ENCODE measurements at regions not wholly inside any gene's neighbourhood (a gene's known extent, or its start where the extent isn't known, plus 50 kb on each side); places are given as distances from the start of the nearest gene placed in this dataset.

GRCh38 chr4:184529283-184529682, 54.9 kb upstream of the IRF2 start:
- no peak for TF ChIP-seq CTCF (conservative IDR thresholded peaks at IDR 0.05)
- TF ChIP-seq ZFX (IDR thresholded peaks at IDR 0.05) = no peak
- no peak overlapping the region for H3K27ac ChIP-seq

- H3K27ac ChIP-seq = no peak overlapping the region
- TF ChIP-seq CTCF (conservative IDR thresholded peaks at IDR 0.05) (no peak), ZFX (IDR thresholded peaks at IDR 0.05) (no peak)
Measured at GRCh38 chr4:184528713-184529112, 54.4 kb upstream of the IRF2 start.

- no peak overlapping the region for H3K27ac ChIP-seq
- TF ChIP-seq CTCF (conservative IDR thresholded peaks at IDR 0.05) (no peak), ZFX (IDR thresholded peaks at IDR 0.05) (no peak)
Measured at GRCh38 chr4:184528051-184528450, 53.7 kb upstream of the IRF2 start.

- TF ChIP-seq ZFX (IDR thresholded peaks at IDR 0.05) = no peak
- no peak overlapping the region for H3K27ac ChIP-seq
Measured at GRCh38 chr4:184526228-184526627, 51.9 kb upstream of the IRF2 start.
